ENCODE measurements at regions not wholly inside any gene's neighbourhood (a gene's known extent, or its start where the extent isn't known, plus 50 kb on each side); places are given as distances from the start of the nearest gene placed in this dataset.

- no peak for DNase-seq
Observed at GRCh38 chr12:94745562-94745961, 95.2 kb upstream of the TMCC3 start.

- no peak for DNase-seq
Observed at GRCh38 chr12:94743174-94743573, 92.8 kb upstream of the TMCC3 start.

- DNase-seq: no peak
Observed at GRCh38 chr12:94740601-94741362, 90.4 kb upstream of the TMCC3 start.

GRCh38 chr12:94736820-94737219 is 86.5 kb upstream of the TMCC3 start:
- DNase-seq: no peak

- no peak for DNase-seq
Observed at GRCh38 chr12:94736004-94736403, 85.6 kb upstream of the TMCC3 start.

- DNase-seq: no peak
Observed at GRCh38 chr12:94733727-94734126, 83.4 kb upstream of the TMCC3 start.

- no peak for DNase-seq
Observed at GRCh38 chr12:94732367-94732990, 82.1 kb upstream of the TMCC3 start.

GRCh38 chr12:94731733-94732360 is 81.5 kb upstream of the TMCC3 start:
- no peak for DNase-seq

GRCh38 chr12:94730847-94731246 is 80.5 kb upstream of the TMCC3 start:
- DNase-seq: no peak

- no peak for DNase-seq
Observed at GRCh38 chr12:94726236-94726835, 76.0 kb upstream of the TMCC3 start.

GRCh38 chr12:94725375-94726168 is 75.2 kb upstream of the TMCC3 start:
- peak; percentile 13 for DNase-seq

GRCh38 chr12:94722664-94723063 is 72.3 kb upstream of the TMCC3 start:
- DNase-seq: no peak

- no peak for DNase-seq
Observed at GRCh38 chr12:94721173-94721572, 70.8 kb upstream of the TMCC3 start.

- peak; percentile 38 for DNase-seq
Observed at GRCh38 chr12:94718114-94718513, 67.8 kb upstream of the TMCC3 start.

- no peak for DNase-seq
Observed at GRCh38 chr12:94717656-94718055, 67.3 kb upstream of the TMCC3 start.

GRCh38 chr12:94717108-94717507 is 66.8 kb upstream of the TMCC3 start:
- no peak for DNase-seq

GRCh38 chr12:94716339-94716738 is 66.0 kb upstream of the TMCC3 start:
- no peak for DNase-seq

- DNase-seq: peak; percentile 86
Observed at GRCh38 chr12:94714378-94715114, 64.2 kb upstream of the TMCC3 start.

- no peak for DNase-seq
Observed at GRCh38 chr12:94712815-94713515, 62.6 kb upstream of the TMCC3 start.

GRCh38 chr12:94710933-94711332 is 60.6 kb upstream of the TMCC3 start:
- DNase-seq: no peak

- no peak for DNase-seq
Observed at GRCh38 chr12:94707892-94708291, 57.5 kb upstream of the TMCC3 start.

- DNase-seq: no peak
Observed at GRCh38 chr12:94707036-94707435, 56.7 kb upstream of the TMCC3 start.

Measured in SHP77 treated with DMSO at 0.1 percent for 48 hours (cell line).